ENCODE measurements at regions not wholly inside any gene's neighbourhood (a gene's known extent, or its start where the extent isn't known, plus 50 kb on each side); places are given as distances from the start of the nearest gene placed in this dataset.

DNA sequence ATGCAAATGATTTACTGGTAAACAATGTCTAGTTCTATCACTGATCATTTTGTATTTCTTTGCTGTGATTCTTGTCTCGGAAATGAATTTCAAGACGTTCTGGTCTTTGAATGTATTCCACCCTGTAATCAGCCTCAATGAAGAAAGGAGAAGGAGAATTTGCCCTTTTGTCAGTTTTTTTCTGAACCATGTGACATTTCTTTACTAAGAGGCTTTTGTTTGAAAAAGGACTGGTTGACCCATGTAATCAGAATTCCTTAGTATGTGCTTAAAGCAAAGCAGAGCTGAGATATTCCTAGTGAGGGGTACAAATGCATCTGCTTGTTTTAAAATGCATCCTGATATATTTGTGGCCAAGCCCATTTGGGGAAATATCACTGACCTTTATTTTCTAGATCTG, 581.6 kb downstream of the ETV1 start:
- no peak for TF ChIP-seq CTCF (IDR thresholded peaks at IDR 0.05)
- no peak for TF ChIP-seq POLR2A (IDR thresholded peaks at IDR 0.05)
- intact Hi-C loops (cut with DNase I): no loop called here
- 67 to 90% (median 82%) methylated on average over 2 of the region's 2 CpGs for WGBS, 4 donors
- Histone ChIP-seq H3K4me3 (no peak overlapping the region), H3K36me3 (replicated peaks in 1 of 2) (no peaks in the 10 kb centered on the region), H3K27me3 (no peaks in the 10 kb centered on the region), H3K4me1 (replicated peaks in 1 of 2) (no peaks in the 10 kb centered on the region), H3K9me3 (replicated peaks in 1 of 3) (no peaks in the 10 kb centered on the region), H3K27ac (no peak overlapping the region)
- no peak for DNase-seq

DNA sequence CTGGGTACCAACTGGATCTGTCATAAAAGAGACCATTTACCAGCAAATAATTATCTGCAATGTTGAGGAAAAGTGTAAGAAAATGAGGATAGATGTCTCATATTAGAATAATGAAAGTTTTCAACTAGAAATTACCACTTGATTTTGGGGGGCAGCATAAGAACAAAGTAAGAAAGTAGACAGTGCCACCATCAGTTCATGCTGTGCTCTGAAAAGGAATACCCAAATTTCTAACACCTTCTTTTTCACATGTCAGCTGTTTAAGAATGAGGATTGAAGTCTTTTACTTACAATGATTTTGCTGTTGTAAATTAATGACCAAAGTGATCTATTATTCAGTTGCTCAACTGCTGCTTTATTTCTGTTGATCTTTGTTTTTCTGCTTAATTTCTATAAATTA, 578.3 kb downstream of the ETV1 start:
- DNase-seq: no peak
- no peak overlapping the region for H3K4me3 ChIP-seq
- intact Hi-C loops (cut with DNase I): no loop called here
- no peaks in the 10 kb centered on the region for H3K36me3 ChIP-seq (replicated peaks in 1 of 2)
- no peaks in the 10 kb centered on the region for H3K9me3 ChIP-seq (replicated peaks in 1 of 3)
- H3K27ac ChIP-seq: no peak overlapping the region
- no peaks in the 10 kb centered on the region for H3K27me3 ChIP-seq
- no peaks in the 10 kb centered on the region for H3K4me1 ChIP-seq (replicated peaks in 1 of 2)
- TF ChIP-seq POLR2A (IDR thresholded peaks at IDR 0.05): no peak
- TF ChIP-seq CTCF (IDR thresholded peaks at IDR 0.05): no peak

DNA sequence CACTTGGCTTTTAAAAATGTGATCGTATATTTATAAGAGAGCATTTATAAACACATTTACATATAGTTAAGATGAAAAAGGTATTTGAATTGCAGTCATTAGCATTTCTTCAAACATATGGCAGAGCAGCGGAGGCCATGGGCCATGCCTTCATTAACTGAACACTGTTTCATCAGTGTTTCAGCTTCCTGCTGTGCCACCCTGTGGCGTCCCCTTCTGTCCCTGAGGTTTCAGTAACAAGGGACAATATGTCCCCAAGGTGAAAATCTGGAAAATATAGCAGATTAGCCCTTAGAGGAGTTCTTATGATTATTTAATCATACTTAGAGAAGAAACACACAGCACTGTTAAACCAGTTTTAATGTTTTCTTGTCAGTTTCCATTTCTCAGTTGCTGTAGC, 577.8 kb downstream of the ETV1 start:
- Histone ChIP-seq H3K9me3 (replicated peaks in 1 of 3) (no peaks in the 10 kb centered on the region), H3K4me1 (replicated peaks in 1 of 2) (no peaks in the 10 kb centered on the region), H3K27me3 (no peaks in the 10 kb centered on the region), H3K36me3 (replicated peaks in 1 of 2) (no peaks in the 10 kb centered on the region), H3K4me3 (no peak overlapping the region), H3K27ac (no peak overlapping the region)
- intact Hi-C loops (cut with DNase I): no loop called here
- 67 to 81% (median 75%) methylated on average over 3 of the region's 3 CpGs for WGBS, 4 donors
- DNase-seq: no peak
- no peak for TF ChIP-seq CTCF (IDR thresholded peaks at IDR 0.05)
- TF ChIP-seq POLR2A (IDR thresholded peaks at IDR 0.05): no peak

- H3K4me3 ChIP-seq: no peak overlapping the region
- TF ChIP-seq CTCF (IDR thresholded peaks at IDR 0.05) (no peak), POLR2A (IDR thresholded peaks at IDR 0.05) (no peak)
These were observed 575.3 kb downstream of the ETV1 start for GRCh38 chr7:13414181-13414580.

More at GRCh38 chr7:13414181-13414580, 575.3 kb downstream of the ETV1 start:
- no peaks in the 10 kb centered on the region for H3K9me3 ChIP-seq (replicated peaks in 1 of 3)
- no peak overlapping the region for H3K27ac ChIP-seq
- H3K4me1 ChIP-seq (replicated peaks in 1 of 2): no peaks in the 10 kb centered on the region
- H3K36me3 ChIP-seq (replicated peaks in 1 of 2): no peaks in the 10 kb centered on the region
- intact Hi-C loops (cut with DNase I): no loop called here
- no peak for DNase-seq
- H3K27me3 ChIP-seq: no peaks in the 10 kb centered on the region
